ENCODE measurements at regions not wholly inside any gene's neighbourhood (a gene's known extent, or its start where the extent isn't known, plus 50 kb on each side); places are given as distances from the start of the nearest gene placed in this dataset.
A peak's percentile ranks its signal among the peaks of the same experiment; 100 is the strongest.

GRCh38 chr2:144333143-144333555, 186.8 kb downstream of the ZEB2 start:
- peaks cover 4 to 10% of the 10 kb centered on the region in 2 donors for H3K4me1 ChIP-seq (ENCODE audit: control insufficient read depth in 2 of 2, insufficient read depth in 2 of 2, low read length in 2 of 2)
- no peaks in the 10 kb centered on the region for H3K9me3 ChIP-seq (ENCODE audit: control insufficient read depth in 2 of 2, insufficient read depth in 1 of 2, low read length in 1 of 2)
- peak overlapping the region in 1 of 2 donors; percentile 61 for H3K27ac ChIP-seq (ENCODE audit: low read depth in 1 of 2, low read length in 1 of 2)
- peak in 1 of 9 donors; percentile 2 for DNase-seq (ENCODE audit: low read depth in 6 of 9, low spot score in 9 of 9)
- H3K4me3 ChIP-seq (ENCODE audit: low read length in 2 of 2) = peak overlapping the region in 1 of 2 donors; percentile 65
- WGBS = 70% methylated on average over 9 of the region's 9 CpGs
- no peaks in the 10 kb centered on the region for H3K36me3 ChIP-seq (ENCODE audit: control insufficient read depth in 2 of 2, insufficient read depth in 2 of 2, low read length in 1 of 2)
- peaks cover 0 to 3% of the 10 kb centered on the region in 2 donors for H3K27me3 ChIP-seq (ENCODE audit: control insufficient read depth in 2 of 2, insufficient read depth in 1 of 2, low read length in 1 of 2)

- Histone ChIP-seq H3K4me1 (ENCODE audit: control insufficient read depth in 2 of 2, insufficient read depth in 2 of 2, low read length in 2 of 2) (peaks cover 4 to 10% of the 10 kb centered on the region in 2 donors), H3K4me3 (ENCODE audit: low read length in 2 of 2) (peak overlapping the region; percentile 64 to 65), H3K9me3 (ENCODE audit: control insufficient read depth in 2 of 2, insufficient read depth in 1 of 2, low read length in 1 of 2) (no peaks in the 10 kb centered on the region), H3K27me3 (ENCODE audit: control insufficient read depth in 2 of 2, insufficient read depth in 1 of 2, low read length in 1 of 2) (peaks cover 0 to 3% of the 10 kb centered on the region in 2 donors), H3K27ac (ENCODE audit: low read depth in 1 of 2, low read length in 1 of 2) (peak overlapping the region; percentile 61 to 90), H3K36me3 (ENCODE audit: control insufficient read depth in 2 of 2, insufficient read depth in 2 of 2, low read length in 1 of 2) (no peaks in the 10 kb centered on the region)
- peak in 8 of 9 donors; percentile 61 to 93 (median 80) for DNase-seq (ENCODE audit: low read depth in 6 of 9, low spot score in 9 of 9)
- WGBS = 3% methylated on average over 76 of the region's 77 CpGs
Observed at GRCh38 chr2:144332356-144333142, 187.4 kb downstream of the ZEB2 start.

- peak in 4 of 9 donors; percentile 55 to 86 (median 67) for DNase-seq (ENCODE audit: low read depth in 6 of 9, low spot score in 9 of 9)
- H3K4me1 ChIP-seq (ENCODE audit: control insufficient read depth in 2 of 2, insufficient read depth in 2 of 2, low read length in 2 of 2) = peaks cover 4 to 10% of the 10 kb centered on the region in 2 donors
- no peaks in the 10 kb centered on the region for H3K36me3 ChIP-seq (ENCODE audit: control insufficient read depth in 2 of 2, insufficient read depth in 2 of 2, low read length in 1 of 2)
- H3K27ac ChIP-seq (ENCODE audit: low read depth in 1 of 2, low read length in 1 of 2) = peak overlapping the region; percentile 83 to 90
- peak overlapping the region; percentile 64 to 80 for H3K4me3 ChIP-seq (ENCODE audit: low read length in 2 of 2)
- peaks cover 0 to 3% of the 10 kb centered on the region in 2 donors for H3K27me3 ChIP-seq (ENCODE audit: control insufficient read depth in 2 of 2, insufficient read depth in 1 of 2, low read length in 1 of 2)
- H3K9me3 ChIP-seq (ENCODE audit: control insufficient read depth in 2 of 2, insufficient read depth in 1 of 2, low read length in 1 of 2) = no peaks in the 10 kb centered on the region
- under 1% methylated on average over 65 of the region's 66 CpGs for WGBS
Observed at GRCh38 chr2:144331674-144332355, 188.1 kb downstream of the ZEB2 start.

- no peaks in the 10 kb centered on the region for H3K9me3 ChIP-seq (ENCODE audit: control insufficient read depth in 2 of 2, insufficient read depth in 1 of 2, low read length in 1 of 2)
- H3K27me3 ChIP-seq (ENCODE audit: control insufficient read depth in 2 of 2, insufficient read depth in 1 of 2, low read length in 1 of 2) = peaks cover 0 to 3% of the 10 kb centered on the region in 2 donors
- H3K4me1 ChIP-seq (ENCODE audit: control insufficient read depth in 2 of 2, insufficient read depth in 2 of 2, low read length in 2 of 2) = peaks cover 4 to 10% of the 10 kb centered on the region in 2 donors
- peak overlapping the region in 1 of 2 donors; percentile 83 for H3K27ac ChIP-seq (ENCODE audit: low read depth in 1 of 2, low read length in 1 of 2)
- H3K36me3 ChIP-seq (ENCODE audit: control insufficient read depth in 2 of 2, insufficient read depth in 2 of 2, low read length in 1 of 2) = no peaks in the 10 kb centered on the region
- WGBS = 13% methylated on average over 12 of the region's 12 CpGs
- H3K4me3 ChIP-seq (ENCODE audit: low read length in 2 of 2) = peak overlapping the region; percentile 64 to 80
- DNase-seq (ENCODE audit: low read depth in 6 of 9, low spot score in 9 of 9) = peak in 3 of 9 donors; percentile 8 to 59 (median 26)
Observed at GRCh38 chr2:144330951-144331673, 188.8 kb downstream of the ZEB2 start.

DNA sequence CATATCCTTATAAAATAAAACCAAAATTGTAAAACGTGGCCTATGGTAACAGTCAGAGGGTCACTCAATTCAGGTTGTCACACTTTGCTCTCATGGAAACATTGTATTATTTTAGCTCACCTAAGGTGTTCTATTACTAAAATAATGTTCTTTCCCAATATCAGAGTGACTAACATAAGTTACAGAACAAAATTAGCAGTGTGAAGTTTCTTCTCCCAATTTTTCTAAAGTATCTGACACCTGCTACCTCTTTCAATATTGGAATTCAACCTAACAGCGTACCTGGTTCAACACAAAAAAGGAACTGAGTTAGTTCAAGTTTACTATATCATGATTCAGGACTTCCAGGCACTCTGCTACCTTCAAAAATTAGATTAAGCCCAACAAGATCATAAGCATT, 190.4 kb downstream of the ZEB2 start:
- 98% methylated on average over 2 of the region's 2 CpGs for WGBS
- H3K27ac ChIP-seq (ENCODE audit: low read depth in 1 of 2, low read length in 1 of 2) = no peak overlapping the region
- no peaks in the 10 kb centered on the region for H3K36me3 ChIP-seq (ENCODE audit: control insufficient read depth in 2 of 2, insufficient read depth in 2 of 2, low read length in 1 of 2)
- H3K27me3 ChIP-seq (ENCODE audit: control insufficient read depth in 2 of 2, insufficient read depth in 1 of 2, low read length in 1 of 2) = peaks cover 0 to 3% of the 10 kb centered on the region in 2 donors
- H3K4me3 ChIP-seq (ENCODE audit: low read length in 2 of 2) = no peak overlapping the region
- H3K4me1 ChIP-seq (ENCODE audit: control insufficient read depth in 2 of 2, insufficient read depth in 2 of 2, low read length in 2 of 2) = peaks cover 4 to 10% of the 10 kb centered on the region in 2 donors
- no peaks in the 10 kb centered on the region for H3K9me3 ChIP-seq (ENCODE audit: control insufficient read depth in 2 of 2, insufficient read depth in 1 of 2, low read length in 1 of 2)
- DNase-seq (ENCODE audit: low read depth in 6 of 9, low spot score in 9 of 9) = no peak

DNA sequence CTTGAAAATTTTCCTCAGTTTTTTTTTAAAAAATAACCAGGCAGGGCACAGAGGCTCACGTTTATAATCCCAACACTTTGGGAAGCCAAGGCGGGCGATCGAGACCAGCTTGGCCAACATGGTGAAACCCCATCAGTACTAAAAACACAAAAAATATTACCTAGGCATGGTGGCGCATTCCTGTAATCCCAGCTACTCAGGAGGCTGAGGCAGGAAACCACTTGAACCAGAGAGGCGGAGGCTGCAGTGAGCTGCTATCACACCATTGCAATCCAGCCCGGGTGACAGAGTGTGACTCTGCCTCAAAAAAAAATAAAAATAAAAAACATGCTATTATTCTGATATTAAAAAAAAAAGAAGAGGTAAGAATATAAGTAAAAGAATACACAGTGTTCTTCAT, 191.0 kb downstream of the ZEB2 start:
- WGBS = 90% methylated on average over 7 of the region's 7 CpGs
- peaks cover 0 to 3% of the 10 kb centered on the region in 2 donors for H3K27me3 ChIP-seq (ENCODE audit: control insufficient read depth in 2 of 2, insufficient read depth in 1 of 2, low read length in 1 of 2)
- H3K4me3 ChIP-seq (ENCODE audit: low read length in 2 of 2) = no peak overlapping the region
- no peaks in the 10 kb centered on the region for H3K9me3 ChIP-seq (ENCODE audit: control insufficient read depth in 2 of 2, insufficient read depth in 1 of 2, low read length in 1 of 2)
- no peak overlapping the region for H3K27ac ChIP-seq (ENCODE audit: low read depth in 1 of 2, low read length in 1 of 2)
- no peak for DNase-seq (ENCODE audit: low read depth in 6 of 9, low spot score in 9 of 9)
- H3K36me3 ChIP-seq (ENCODE audit: control insufficient read depth in 2 of 2, insufficient read depth in 2 of 2, low read length in 1 of 2) = no peaks in the 10 kb centered on the region
- H3K4me1 ChIP-seq (ENCODE audit: control insufficient read depth in 2 of 2, insufficient read depth in 2 of 2, low read length in 2 of 2) = peaks cover 4 to 10% of the 10 kb centered on the region in 2 donors

- DNase-seq (ENCODE audit: low read depth in 6 of 9, low spot score in 9 of 9) = no peak
- no peak overlapping the region for H3K4me3 ChIP-seq (ENCODE audit: low read length in 2 of 2)
- no peaks in the 10 kb centered on the region for H3K27me3 ChIP-seq (ENCODE audit: control insufficient read depth in 2 of 2, insufficient read depth in 1 of 2, low read length in 1 of 2)
- H3K36me3 ChIP-seq (ENCODE audit: control insufficient read depth in 2 of 2, insufficient read depth in 2 of 2, low read length in 1 of 2) = no peaks in the 10 kb centered on the region
- 94% methylated on average over 3 of the region's 3 CpGs for WGBS
- H3K27ac ChIP-seq (ENCODE audit: low read depth in 1 of 2, low read length in 1 of 2) = no peak overlapping the region
- peaks cover 3 to 4% of the 10 kb centered on the region in 2 donors for H3K4me1 ChIP-seq (ENCODE audit: control insufficient read depth in 2 of 2, insufficient read depth in 2 of 2, low read length in 2 of 2)
- H3K9me3 ChIP-seq (ENCODE audit: control insufficient read depth in 2 of 2, insufficient read depth in 1 of 2, low read length in 1 of 2) = no peaks in the 10 kb centered on the region
Observed at GRCh38 chr2:144326825-144327224, 193.1 kb downstream of the ZEB2 start.

DNA sequence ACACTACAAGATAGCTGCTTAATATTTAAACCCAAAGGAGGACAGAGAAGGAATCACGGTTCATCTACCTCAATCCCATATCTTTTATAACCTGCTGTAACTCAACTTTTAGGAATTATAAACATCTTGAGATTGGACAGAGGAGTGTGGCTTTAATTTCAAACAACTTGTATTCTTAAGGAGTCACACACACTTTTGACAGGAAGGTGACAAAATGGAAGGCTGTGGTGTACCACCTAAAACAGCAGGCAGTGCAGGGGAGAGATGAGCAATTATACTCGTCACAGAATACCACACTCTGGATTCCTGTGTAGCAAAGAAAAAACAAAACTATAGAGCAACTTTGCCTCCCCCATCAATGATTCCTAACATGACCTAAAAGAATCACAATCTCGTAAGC, 194.8 kb downstream of the ZEB2 start:
- peak overlapping the region in 1 of 2 donors; percentile 9 for H3K27ac ChIP-seq (ENCODE audit: low read depth in 1 of 2, low read length in 1 of 2)
- 66% methylated on average over 3 of the region's 3 CpGs for WGBS
- H3K36me3 ChIP-seq (ENCODE audit: control insufficient read depth in 2 of 2, insufficient read depth in 2 of 2, low read length in 1 of 2) = no peaks in the 10 kb centered on the region
- H3K27me3 ChIP-seq (ENCODE audit: control insufficient read depth in 2 of 2, insufficient read depth in 1 of 2, low read length in 1 of 2) = no peaks in the 10 kb centered on the region
- peak in 3 of 9 donors; percentile 24 to 69 (median 41) for DNase-seq (ENCODE audit: low read depth in 6 of 9, low spot score in 9 of 9)
- H3K4me1 ChIP-seq (ENCODE audit: control insufficient read depth in 2 of 2, insufficient read depth in 2 of 2, low read length in 2 of 2) = peaks cover 5 to 6% of the 10 kb centered on the region in 2 donors
- no peak overlapping the region for H3K4me3 ChIP-seq (ENCODE audit: low read length in 2 of 2)
- H3K9me3 ChIP-seq (ENCODE audit: control insufficient read depth in 2 of 2, insufficient read depth in 1 of 2, low read length in 1 of 2) = no peaks in the 10 kb centered on the region
